ENCODE measurements at regions not wholly inside any gene's neighbourhood (a gene's known extent, or its start where the extent isn't known, plus 50 kb on each side); places are given as distances from the start of the nearest gene placed in this dataset.

GRCh38 chr3:72160351-72160750 is 375.4 kb upstream of the PROK2 start:
- no peak overlapping the region for H3K27ac Mint-ChIP-seq
- peaks cover 5% of the 10 kb centered on the region for H3K4me1 Mint-ChIP-seq (ENCODE audit: low read depth)
- DNase-seq: no peak
- no peaks in the 10 kb centered on the region for H3K36me3 Mint-ChIP-seq (ENCODE audit: low read depth)
- no peaks in the 10 kb centered on the region for H3K9me3 Mint-ChIP-seq
- no peak overlapping the region for H3K4me3 Mint-ChIP-seq
- H3K27me3 Mint-ChIP-seq: peaks cover 4% of the 10 kb centered on the region

- no peak overlapping the region for H3K4me3 Mint-ChIP-seq
- H3K27ac Mint-ChIP-seq: no peak overlapping the region
- H3K36me3 Mint-ChIP-seq (ENCODE audit: low read depth): no peaks in the 10 kb centered on the region
- H3K4me1 Mint-ChIP-seq (ENCODE audit: low read depth): peaks cover 5% of the 10 kb centered on the region
- H3K27me3 Mint-ChIP-seq: peaks cover 7% of the 10 kb centered on the region
- H3K9me3 Mint-ChIP-seq: no peaks in the 10 kb centered on the region
- no peak for DNase-seq
These were observed 374.5 kb upstream of the PROK2 start for GRCh38 chr3:72159487-72159886.

GRCh38 chr3:72158639-72159326 is 373.8 kb upstream of the PROK2 start:
- Mint-ChIP-seq H3K27me3 (peaks cover 7% of the 10 kb centered on the region), H3K4me3 (no peak overlapping the region), H3K27ac (no peak overlapping the region), H3K9me3 (peaks cover 3% of the 10 kb centered on the region), H3K4me1 (ENCODE audit: low read depth) (peaks cover 5% of the 10 kb centered on the region), H3K36me3 (ENCODE audit: low read depth) (no peaks in the 10 kb centered on the region)
- DNase-seq: no peak

- no peak for DNase-seq
- Mint-ChIP-seq H3K27me3 (peaks cover 7% of the 10 kb centered on the region), H3K4me1 (ENCODE audit: low read depth) (peaks cover 5% of the 10 kb centered on the region), H3K27ac (no peak overlapping the region), H3K36me3 (ENCODE audit: low read depth) (no peaks in the 10 kb centered on the region), H3K9me3 (peaks cover 4% of the 10 kb centered on the region), H3K4me3 (no peak overlapping the region)
These were observed 373.0 kb upstream of the PROK2 start for GRCh38 chr3:72157748-72158638.

- H3K4me1 Mint-ChIP-seq (ENCODE audit: low read depth): peaks cover 5% of the 10 kb centered on the region
- H3K9me3 Mint-ChIP-seq: peaks cover 4% of the 10 kb centered on the region
- no peak for DNase-seq
- peaks cover 4% of the 10 kb centered on the region for H3K27me3 Mint-ChIP-seq
- no peak overlapping the region for H3K4me3 Mint-ChIP-seq
- H3K36me3 Mint-ChIP-seq (ENCODE audit: low read depth): no peaks in the 10 kb centered on the region
- no peak overlapping the region for H3K27ac Mint-ChIP-seq
These were observed 370.6 kb upstream of the PROK2 start for GRCh38 chr3:72155391-72156064.

- H3K27me3 Mint-ChIP-seq: peaks cover 4% of the 10 kb centered on the region
- no peak for DNase-seq
- no peak overlapping the region for H3K27ac Mint-ChIP-seq
- no peak overlapping the region for H3K4me3 Mint-ChIP-seq
- H3K36me3 Mint-ChIP-seq (ENCODE audit: low read depth): no peaks in the 10 kb centered on the region
- H3K4me1 Mint-ChIP-seq (ENCODE audit: low read depth): peaks cover 5% of the 10 kb centered on the region
- H3K9me3 Mint-ChIP-seq: peaks cover 4% of the 10 kb centered on the region
These were observed 369.7 kb upstream of the PROK2 start for GRCh38 chr3:72154391-72155335.

- Mint-ChIP-seq H3K9me3 (peaks cover 4% of the 10 kb centered on the region), H3K4me1 (ENCODE audit: low read depth) (peaks cover 5% of the 10 kb centered on the region), H3K27ac (no peak overlapping the region), H3K27me3 (peaks cover 4% of the 10 kb centered on the region), H3K36me3 (ENCODE audit: low read depth) (no peaks in the 10 kb centered on the region), H3K4me3 (no peak overlapping the region)
- DNase-seq: no peak
These were observed 368.7 kb upstream of the PROK2 start for GRCh38 chr3:72153477-72154314.

- Mint-ChIP-seq H3K27me3 (peaks cover 9% of the 10 kb centered on the region), H3K36me3 (ENCODE audit: low read depth) (no peaks in the 10 kb centered on the region), H3K9me3 (peaks cover 9% of the 10 kb centered on the region), H3K4me3 (no peak overlapping the region), H3K27ac (no peak overlapping the region), H3K4me1 (ENCODE audit: low read depth) (peaks cover under 1% of the 10 kb centered on the region)
- DNase-seq: no peak
These were observed 367.9 kb upstream of the PROK2 start for GRCh38 chr3:72152551-72153476.

- no peak for DNase-seq
- peaks cover 9% of the 10 kb centered on the region for H3K9me3 Mint-ChIP-seq
- no peak overlapping the region for H3K27ac Mint-ChIP-seq
- peaks cover 9% of the 10 kb centered on the region for H3K27me3 Mint-ChIP-seq
- H3K4me1 Mint-ChIP-seq (ENCODE audit: low read depth): no peaks in the 10 kb centered on the region
- H3K4me3 Mint-ChIP-seq: no peak overlapping the region
- no peaks in the 10 kb centered on the region for H3K36me3 Mint-ChIP-seq (ENCODE audit: low read depth)
These were observed 366.7 kb upstream of the PROK2 start for GRCh38 chr3:72151465-72152238.

GRCh38 chr3:72150634-72151412 is 365.9 kb upstream of the PROK2 start:
- Mint-ChIP-seq H3K36me3 (ENCODE audit: low read depth) (no peaks in the 10 kb centered on the region), H3K27ac (no peak overlapping the region), H3K4me1 (ENCODE audit: low read depth) (peaks cover 2% of the 10 kb centered on the region), H3K27me3 (peaks cover 12% of the 10 kb centered on the region), H3K4me3 (no peak overlapping the region), H3K9me3 (peaks cover 9% of the 10 kb centered on the region)
- no peak for DNase-seq

GRCh38 chr3:72149645-72150300 is 364.8 kb upstream of the PROK2 start:
- Mint-ChIP-seq H3K4me3 (no peak overlapping the region), H3K27me3 (peaks cover 12% of the 10 kb centered on the region), H3K27ac (no peak overlapping the region), H3K9me3 (peaks cover 9% of the 10 kb centered on the region), H3K4me1 (ENCODE audit: low read depth) (peaks cover 7% of the 10 kb centered on the region), H3K36me3 (ENCODE audit: low read depth) (no peaks in the 10 kb centered on the region)
- DNase-seq: no peak
